ENCODE measurements at regions not wholly inside any gene's neighbourhood (a gene's known extent, or its start where the extent isn't known, plus 50 kb on each side); places are given as distances from the start of the nearest gene placed in this dataset.

DNA sequence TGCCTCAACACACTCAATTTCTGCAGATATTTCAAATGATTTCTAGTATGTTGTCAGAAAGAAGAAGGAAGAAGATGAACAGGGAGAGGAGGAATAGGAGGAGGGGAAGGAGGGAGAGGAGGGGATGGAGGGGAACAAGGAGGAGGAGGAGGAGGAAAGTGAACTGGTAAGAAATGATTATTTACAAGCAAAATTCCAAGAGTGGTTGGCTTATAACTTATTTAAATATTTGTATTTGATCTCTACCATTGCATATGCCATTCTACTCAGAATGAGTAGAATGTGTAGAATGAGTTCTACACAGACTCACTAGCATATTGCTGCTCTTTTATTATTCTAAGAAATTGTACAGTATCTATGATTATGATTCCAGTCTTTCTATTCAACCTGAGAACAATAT lies 866.2 kb upstream of the DDX18 start:
- no peak overlapping the region for H3K9ac ChIP-seq (replicated peaks in 1 of 4; ENCODE audit: extremely low read depth in 1 of 4, low read depth in 3 of 4, low read length in 3 of 4)
- no peaks in the 10 kb centered on the region; the same call in 1 of the 2 replicates for H3K23me2 ChIP-seq (ENCODE audit: low read depth, low read length)
- no peak overlapping the region for H3K4me2 ChIP-seq (ENCODE audit: insufficient read depth in 1 of 2, low read depth in 2 of 2, low read length in 2 of 2)
- no peak overlapping the region for H3K18ac ChIP-seq (ENCODE audit: extremely low read depth, low read length)
- no peak for TF ChIP-seq HDAC2 (IDR thresholded peaks at IDR 0.05; ENCODE audit: borderline replicate concordance in 1 of 2, low read depth in 2 of 2, low read length in 2 of 2)
- no peak for TF ChIP-seq NANOG (IDR thresholded peaks at IDR 0.05; ENCODE audit: insufficient read depth, low read depth, low read length, poor library complexity, severe bottlenecking)
- TF ChIP-seq RFX5 (IDR thresholded peaks at IDR 0.05; ENCODE audit: borderline replicate concordance, low read depth, low read length): no peak
- TF ChIP-seq RAD21 (IDR thresholded peaks at IDR 0.05 in 1 of 2, conservative IDR thresholded peaks at IDR 0.05 in 1 of 2; ENCODE audit: low read depth in 2 of 2, low read length in 2 of 2): no peak
- TF ChIP-seq BCL11A (IDR thresholded peaks at IDR 0.05; ENCODE audit: low read depth in 2 of 2, low read length in 2 of 2): no peak
- TF ChIP-seq SP4 (IDR thresholded peaks at IDR 0.05; ENCODE audit: low read length): no peak
- TF ChIP-seq TEAD4 (IDR thresholded peaks at IDR 0.05; ENCODE audit: low read depth, low read length): no peak
- TF ChIP-seq ATF3 (IDR thresholded peaks at IDR 0.05; ENCODE audit: insufficient read depth, low read depth, low read length): no peak
- H4K8ac ChIP-seq (ENCODE audit: extremely low read depth, insufficient read depth, low read length): no peak overlapping the region
- no peak overlapping the region for H3K27ac ChIP-seq (ENCODE audit: low read depth, low read length)
- no peaks in the 10 kb centered on the region for H3K79me1 ChIP-seq (ENCODE audit: low read depth, low read length)
- no peak overlapping the region for H2BK120ac ChIP-seq (replicated peaks; ENCODE audit: low read depth, low read length)
- H4K5ac ChIP-seq (ENCODE audit: insufficient read length, low read depth, low read length): no peak overlapping the region
- no peak for DNase-seq (ENCODE audit: low read depth in 1 of 2, low spot score in 2 of 2)
- H3K14ac ChIP-seq (ENCODE audit: insufficient read length): no peak overlapping the region
- no peaks in the 10 kb centered on the region for H3K79me2 ChIP-seq (ENCODE audit: control insufficient read depth in 1 of 2, insufficient read depth in 2 of 2, low read length in 2 of 2)
- H2BK20ac ChIP-seq (ENCODE audit: low read length): no peak overlapping the region
- no peak overlapping the region for H2AK5ac ChIP-seq (ENCODE audit: low read depth, low read length)
- no peaks in the 10 kb centered on the region for H4K20me1 ChIP-seq (replicated peaks in 1 of 2; ENCODE audit: control insufficient read depth in 1 of 2, insufficient read depth in 2 of 2, low read length in 2 of 2)
- no peak overlapping the region for H3K23ac ChIP-seq (ENCODE audit: insufficient read length)
- FAIRE-seq: no peak
- H3K36me3 ChIP-seq (ENCODE audit: control insufficient read depth in 2 of 4, insufficient read depth in 4 of 4, low read length in 3 of 4): no peaks in the 10 kb centered on the region
- no peak overlapping the region for H2BK12ac ChIP-seq (ENCODE audit: low read depth, low read length)
- H3K4me3 ChIP-seq (ENCODE audit: extremely low read depth in 1 of 4, insufficient read depth in 2 of 4, low read depth in 3 of 4, low read length in 4 of 4): no peak overlapping the region
- CTCF ChIA-PET (ENCODE audit: partially characterized antibody): no interaction called here
- H3K9me3 ChIP-seq (ENCODE audit: insufficient read depth in 2 of 2, low read depth in 1 of 2, low read length in 1 of 2): no peaks in the 10 kb centered on the region
- POLR2A ChIA-PET (ENCODE audit: partially characterized antibody): no interaction called here
- H3K4me1 ChIP-seq (replicated peaks in 1 of 4; ENCODE audit: control insufficient read depth in 3 of 4, insufficient read depth in 4 of 4, low read length in 3 of 4): no peaks in the 10 kb centered on the region
- no peak overlapping the region for H3K56ac ChIP-seq (replicated peaks; ENCODE audit: insufficient read length, low read depth, low read length)
- no peak overlapping the region for H2BK15ac ChIP-seq (ENCODE audit: low read length)
- no peak overlapping the region for H2AFZ ChIP-seq (ENCODE audit: low read length)
- H4K91ac ChIP-seq (replicated peaks; ENCODE audit: insufficient read length, low read length): no peak overlapping the region
- H3K27me3 ChIP-seq (replicated peaks in 1 of 4; ENCODE audit: control insufficient read depth in 3 of 4, extremely low read depth in 1 of 4, insufficient read depth in 3 of 4, low read length in 3 of 4): no peaks in the 10 kb centered on the region
- H2BK5ac ChIP-seq (ENCODE audit: low read depth, low read length): no peak overlapping the region
- H3K4ac ChIP-seq (replicated peaks; ENCODE audit: insufficient read length, low read depth, low read length): no peak overlapping the region
